Loucy (cell line): ENCODE measurements at regions not wholly inside any gene's neighbourhood (a gene's known extent, or its start where the extent isn't known, plus 50 kb on each side); places are given as distances from the start of the nearest gene placed in this dataset.

Source experiments
- H2AFZ ChIP-seq: fragments of 200-600 bp; sonication (generic); 2 replicates; pipeline ENCODE4 v1.6.0; 2016; ENCODE audit warnings: antibody characterized with exemption, mild to moderate bottlenecking, low read length, moderate library complexity
- H3F3A ChIP-seq: fragments of 200-600 bp; 2 replicates; pipeline ENCODE4 v1.6.0; 2016; ENCODE audit warnings: antibody characterized with exemption, low read depth, mild to moderate bottlenecking
- H3K27me3 ChIP-seq: fragments of 200-600 bp; sonication (generic); 2 replicates; pipeline ENCODE4 v1.6.1; 2014; ENCODE audit warnings: low read length, mild to moderate bottlenecking; ENCODE audit not compliant: insufficient read depth, poor library complexity, severe bottlenecking
- H3K36me3 ChIP-seq: fragments of 200-600 bp; sonication (generic); 2 replicates; pipeline ENCODE4 v1.6.1; 2016; ENCODE audit warnings: low read length; ENCODE audit not compliant: insufficient read depth
- H3K4me1 ChIP-seq: fragments of 200-600 bp; sonication (generic); 2 replicates; pipeline ENCODE4 v1.5.1; 2014; ENCODE audit warnings: low read length, mild to moderate bottlenecking; ENCODE audit not compliant: insufficient read depth, poor library complexity, severe bottlenecking
- H3K4me2 ChIP-seq: fragments of 200-600 bp; sonication (generic); 2 replicates; pipeline ENCODE4 v1.6.0; 2014; ENCODE audit warnings: antibody characterized with exemption, low read length, low read depth, mild to moderate bottlenecking; ENCODE audit not compliant: poor library complexity, severe bottlenecking
- H3K4me3 ChIP-seq: fragments of 200-600 bp; sonication (generic); 2 replicates; pipeline ENCODE4 v1.5.1; 2014; ENCODE audit warnings: low read length, mild to moderate bottlenecking, mixed read lengths; ENCODE audit not compliant: poor library complexity, severe bottlenecking
- H3K79me2 ChIP-seq: fragments of 200-600 bp; sonication (generic); 2 replicates; pipeline ENCODE4 v1.6.1; 2014; ENCODE audit warnings: low read length; ENCODE audit not compliant: insufficient read depth
- H3K9ac ChIP-seq: fragments of 200-600 bp; sonication (generic); 2 replicates; pipeline ENCODE4 v1.6.0; 2014; ENCODE audit warnings: mild to moderate bottlenecking, low read depth, low read length, moderate library complexity; ENCODE audit not compliant: poor library complexity, severe bottlenecking
- H3K9me2 ChIP-seq: fragments of 200-600 bp; sonication (generic); replicated peaks from 2 replicates; pipeline ENCODE4 v1.6.1; 2016; ENCODE audit warnings: low read depth, low read length, mixed read lengths
- H3K9me3 ChIP-seq: fragments of 200-600 bp; sonication (generic); 2 replicates; pipeline ENCODE4 v1.6.1; 2014; ENCODE audit warnings: mild to moderate bottlenecking, antibody characterized with exemption, low read length, low read depth; ENCODE audit not compliant: insufficient read depth
- H4K20me1 ChIP-seq: fragments of 200-600 bp; sonication (generic); 2 replicates; pipeline ENCODE4 v1.6.0; 2014; ENCODE audit warnings: antibody characterized with exemption, low read length, mild to moderate bottlenecking; ENCODE audit not compliant: insufficient read depth, poor library complexity, severe bottlenecking
- CTCF ChIP-seq: fragments of 200-600 bp; sonication (generic); conservative IDR thresholded peaks from 2 replicates; pipeline ENCODE4 v1.5.1; 2014; ENCODE audit warnings: mild to moderate bottlenecking, antibody characterized with exemption, low read length
- EZH2phosphoT487 ChIP-seq: fragments of 200-600 bp; IDR thresholded peaks from 2 replicates; pipeline ENCODE4 v1.6.1; 2018; ENCODE audit warnings: antibody characterized with exemption, mild to moderate bottlenecking, moderate library complexity, borderline replicate concordance

- H3K4me1 ChIP-seq = no peaks in the 10 kb centered on the region
- H3K9me2 ChIP-seq = no peaks in the 10 kb centered on the region
- TF ChIP-seq EZH2phosphoT487 (no peak), CTCF (no peak)
- no peaks in the 10 kb centered on the region for H3F3A ChIP-seq
- H3K4me2 ChIP-seq = no peak overlapping the region
- no peaks in the 10 kb centered on the region for H3K27me3 ChIP-seq
- no peaks in the 10 kb centered on the region for H3K36me3 ChIP-seq
- no peak overlapping the region for H2AFZ ChIP-seq
- H3K79me2 ChIP-seq = no peaks in the 10 kb centered on the region
- no peaks in the 10 kb centered on the region for H3K9me3 ChIP-seq
- no peak overlapping the region for H3K9ac ChIP-seq
- no peak overlapping the region for H3K4me3 ChIP-seq
- H4K20me1 ChIP-seq = no peaks in the 10 kb centered on the region
These were observed 82.5 kb upstream of the PITX2 start for GRCh38 chr4:110705440-110705782.

GRCh38 chr4:110710070-110710469 is 87.2 kb upstream of the PITX2 start:
- Histone ChIP-seq H3K4me1 (no peaks in the 10 kb centered on the region), H3K9me2 (no peaks in the 10 kb centered on the region), H3K79me2 (no peaks in the 10 kb centered on the region), H4K20me1 (no peaks in the 10 kb centered on the region), H3K9ac (no peak overlapping the region), H3F3A (no peaks in the 10 kb centered on the region), H2AFZ (no peak overlapping the region), H3K4me3 (no peak overlapping the region), H3K36me3 (no peaks in the 10 kb centered on the region), H3K4me2 (no peak overlapping the region), H3K9me3 (no peaks in the 10 kb centered on the region), H3K27me3 (no peaks in the 10 kb centered on the region)
- TF ChIP-seq CTCF (no peak), EZH2phosphoT487 (no peak)

GRCh38 chr4:110712486-110712885 is 89.6 kb upstream of the PITX2 start:
- TF ChIP-seq CTCF = no peak
- no peak for TF ChIP-seq EZH2phosphoT487
- Histone ChIP-seq H3K4me3 (no peak overlapping the region), H3K27me3 (no peaks in the 10 kb centered on the region)

More at GRCh38 chr4:110712486-110712885, 89.6 kb upstream of the PITX2 start:
- Histone ChIP-seq H3F3A (no peaks in the 10 kb centered on the region), H3K9ac (no peak overlapping the region), H3K4me2 (no peak overlapping the region), H3K36me3 (no peaks in the 10 kb centered on the region), H3K4me1 (no peaks in the 10 kb centered on the region), H4K20me1 (no peaks in the 10 kb centered on the region), H2AFZ (no peak overlapping the region), H3K9me3 (no peaks in the 10 kb centered on the region), H3K79me2 (no peaks in the 10 kb centered on the region), H3K9me2 (no peaks in the 10 kb centered on the region)
